GM13977 (cell line): ENCODE measurements at regions not wholly inside any gene's neighbourhood (a gene's known extent, or its start where the extent isn't known, plus 50 kb on each side); places are given as distances from the start of the nearest gene placed in this dataset.

Experiments used
- DNase-seq: peaks from one replicate; pipeline ENCODE4 v3.0.0; 2012; ENCODE audit warnings: low spot score
- in situ Hi-C: fragments of 300-500 bp; cut with MboI; formaldehyde crosslinking; loops from one replicate; pipeline ENCODE4 v1.12.0; 2022; ENCODE audit warnings: low sequenced_read_pairs, low pct_unique_long_range_greater_than_20kb, mixed read lengths, inconsistent platforms; ENCODE audit not compliant: unreplicated experiment
- TF ChIP-seq, protein P1 (sequence below): IDR thresholded peaks from 2 replicates; pipeline ENCODE4 v1.5.1; 2012; ENCODE audit warnings: mild to moderate bottlenecking, control low read depth; ENCODE audit not compliant: insufficient read depth; ENCODE audit errors: extremely low read depth, missing control alignments

DNA sequence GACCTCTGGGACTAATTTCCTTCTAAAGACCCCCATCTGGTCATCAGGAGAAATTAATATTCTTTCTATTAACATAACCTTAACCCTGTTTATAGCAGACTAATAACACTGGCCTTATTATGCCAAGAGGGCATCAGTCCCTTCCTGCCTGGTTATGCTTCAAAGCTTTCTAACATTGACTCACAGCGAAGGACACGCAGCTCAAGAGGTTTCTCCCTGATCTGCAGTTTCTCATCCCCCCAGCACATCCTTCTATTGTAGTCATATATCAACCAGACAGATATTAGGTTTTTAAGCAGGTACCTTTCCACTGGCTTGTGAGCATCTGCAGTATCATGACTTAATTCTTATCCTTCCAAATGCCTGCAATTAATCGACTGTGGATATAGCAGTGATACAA is 100.0 kb upstream of the CXCR4 start:
- no peak for DNase-seq
- TF ChIP-seq, protein P1, sequence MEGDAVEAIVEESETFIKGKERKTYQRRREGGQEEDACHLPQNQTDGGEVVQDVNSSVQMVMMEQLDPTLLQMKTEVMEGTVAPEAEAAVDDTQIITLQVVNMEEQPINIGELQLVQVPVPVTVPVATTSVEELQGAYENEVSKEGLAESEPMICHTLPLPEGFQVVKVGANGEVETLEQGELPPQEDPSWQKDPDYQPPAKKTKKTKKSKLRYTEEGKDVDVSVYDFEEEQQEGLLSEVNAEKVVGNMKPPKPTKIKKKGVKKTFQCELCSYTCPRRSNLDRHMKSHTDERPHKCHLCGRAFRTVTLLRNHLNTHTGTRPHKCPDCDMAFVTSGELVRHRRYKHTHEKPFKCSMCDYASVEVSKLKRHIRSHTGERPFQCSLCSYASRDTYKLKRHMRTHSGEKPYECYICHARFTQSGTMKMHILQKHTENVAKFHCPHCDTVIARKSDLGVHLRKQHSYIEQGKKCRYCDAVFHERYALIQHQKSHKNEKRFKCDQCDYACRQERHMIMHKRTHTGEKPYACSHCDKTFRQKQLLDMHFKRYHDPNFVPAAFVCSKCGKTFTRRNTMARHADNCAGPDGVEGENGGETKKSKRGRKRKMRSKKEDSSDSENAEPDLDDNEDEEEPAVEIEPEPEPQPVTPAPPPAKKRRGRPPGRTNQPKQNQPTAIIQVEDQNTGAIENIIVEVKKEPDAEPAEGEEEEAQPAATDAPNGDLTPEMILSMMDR, result no peak
- in situ Hi-C loops, result no loop called here

DNA sequence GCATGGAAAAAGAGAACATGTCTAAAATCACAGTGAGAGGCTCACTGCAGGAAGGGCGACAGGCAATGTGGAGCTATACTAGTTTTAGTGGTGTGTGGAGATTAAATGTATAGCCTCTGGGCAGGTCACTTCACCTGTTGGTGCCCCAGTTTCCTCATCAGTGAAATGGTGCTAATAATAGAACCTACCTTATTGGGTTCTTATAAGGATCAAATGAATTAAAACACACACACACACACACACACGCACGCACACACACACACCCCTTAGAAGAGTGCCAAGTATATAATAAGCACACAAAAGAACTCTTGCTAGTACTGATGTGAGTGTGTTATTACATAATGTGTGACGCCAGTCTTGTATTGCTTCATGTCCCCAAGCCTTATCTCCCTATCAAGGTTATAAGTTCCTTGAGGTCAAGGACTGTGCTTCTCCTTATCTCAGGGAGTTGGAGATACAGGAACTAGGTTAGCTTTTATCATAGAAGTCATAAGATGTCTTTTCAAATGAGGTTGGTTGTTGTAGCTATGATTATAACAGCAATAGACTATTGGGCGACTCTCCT is 98.0 kb upstream of the CXCR4 start:
- TF ChIP-seq, protein P1, result no peak
- in situ Hi-C loops, result no loop called here
- no peak for DNase-seq

DNA sequence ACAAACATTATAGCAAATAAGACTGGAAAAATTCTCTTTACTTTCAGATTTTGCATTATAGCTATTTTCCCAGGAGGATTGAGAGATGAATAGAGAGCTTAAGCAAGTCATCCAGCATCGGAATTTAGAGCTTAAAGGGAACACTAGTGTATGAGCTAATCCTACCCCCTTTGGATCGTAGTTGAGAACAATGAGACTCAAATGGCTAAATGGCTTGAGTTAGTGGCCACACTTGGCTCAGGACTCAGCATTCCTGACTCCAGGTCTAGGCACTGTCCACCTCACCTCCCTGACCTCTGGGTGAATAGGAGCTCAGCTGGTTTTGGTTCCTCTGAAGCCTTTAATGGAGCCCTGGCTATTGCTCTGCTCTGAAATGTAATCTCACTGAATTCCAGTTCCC is 97.5 kb upstream of the CXCR4 start:
- in situ Hi-C loops, result no loop called here
- TF ChIP-seq, protein P1, result no peak
- DNase-seq, result no peak

DNA sequence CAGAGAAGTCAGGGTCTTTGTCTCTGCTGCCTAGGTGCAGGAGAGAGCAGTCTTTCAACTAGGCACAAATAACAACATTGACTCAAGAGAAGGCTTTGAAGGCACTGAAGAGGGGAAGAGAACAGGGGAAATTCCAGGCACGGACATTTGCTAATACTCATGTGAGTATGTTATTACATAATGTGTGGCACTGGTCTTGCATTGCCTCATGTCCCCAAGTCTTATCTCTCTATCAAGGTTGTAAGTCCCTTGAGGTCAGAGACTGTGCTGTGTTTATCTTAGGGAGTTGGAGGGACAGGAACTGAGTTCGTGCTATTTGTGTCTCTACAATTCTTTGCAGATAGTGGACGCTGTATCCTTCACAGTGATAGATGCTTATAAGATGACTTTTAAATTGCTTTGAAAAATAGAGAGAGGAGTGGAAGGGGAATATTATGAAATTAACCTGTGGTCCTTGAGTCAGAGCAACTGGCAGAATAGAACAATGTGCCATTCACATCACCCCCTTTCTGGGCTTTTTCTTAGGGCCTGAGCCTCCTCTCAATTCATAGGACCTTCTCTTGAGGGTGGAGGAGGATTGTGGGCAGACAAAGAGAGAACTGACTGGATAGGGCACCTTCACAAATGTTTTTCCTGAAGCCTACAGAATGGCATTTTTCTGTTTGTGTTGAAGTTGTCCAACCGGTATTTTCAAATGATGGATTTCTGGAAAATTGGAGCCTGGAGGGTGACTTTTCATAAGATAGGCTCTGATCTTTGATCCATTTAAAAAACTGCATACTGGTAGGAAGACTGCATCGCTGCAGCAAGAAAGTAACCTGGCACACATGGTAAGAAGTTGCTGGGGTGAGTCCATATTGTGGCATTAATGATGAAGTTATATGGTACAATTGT is 96.6 kb upstream of the CXCR4 start:
- TF ChIP-seq, protein P1, result no peak
- in situ Hi-C loops, result no loop called here
- DNase-seq, result no peak

DNA sequence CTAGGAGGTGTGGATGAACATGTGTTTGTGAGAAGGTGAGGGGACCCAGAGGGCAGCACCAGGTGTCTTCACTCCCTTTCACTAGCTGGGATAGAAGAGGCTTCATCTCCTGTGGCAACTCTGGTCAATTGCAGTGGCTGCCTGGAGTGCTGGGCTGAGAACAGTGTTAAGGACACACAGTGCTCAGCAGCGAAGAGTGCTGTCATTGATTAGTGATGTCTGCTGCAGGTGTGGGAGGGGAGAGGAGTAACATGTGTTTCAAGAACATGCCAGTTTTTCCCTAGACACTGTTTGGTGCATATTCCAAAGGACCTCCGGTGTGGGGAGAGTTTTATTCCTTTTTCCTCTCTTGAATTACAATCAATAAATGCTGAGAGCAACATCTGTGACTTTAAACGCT is 95.9 kb upstream of the CXCR4 start:
- DNase-seq, result no peak
- in situ Hi-C loops, result no loop called here
- TF ChIP-seq, protein P1, result no peak

DNA sequence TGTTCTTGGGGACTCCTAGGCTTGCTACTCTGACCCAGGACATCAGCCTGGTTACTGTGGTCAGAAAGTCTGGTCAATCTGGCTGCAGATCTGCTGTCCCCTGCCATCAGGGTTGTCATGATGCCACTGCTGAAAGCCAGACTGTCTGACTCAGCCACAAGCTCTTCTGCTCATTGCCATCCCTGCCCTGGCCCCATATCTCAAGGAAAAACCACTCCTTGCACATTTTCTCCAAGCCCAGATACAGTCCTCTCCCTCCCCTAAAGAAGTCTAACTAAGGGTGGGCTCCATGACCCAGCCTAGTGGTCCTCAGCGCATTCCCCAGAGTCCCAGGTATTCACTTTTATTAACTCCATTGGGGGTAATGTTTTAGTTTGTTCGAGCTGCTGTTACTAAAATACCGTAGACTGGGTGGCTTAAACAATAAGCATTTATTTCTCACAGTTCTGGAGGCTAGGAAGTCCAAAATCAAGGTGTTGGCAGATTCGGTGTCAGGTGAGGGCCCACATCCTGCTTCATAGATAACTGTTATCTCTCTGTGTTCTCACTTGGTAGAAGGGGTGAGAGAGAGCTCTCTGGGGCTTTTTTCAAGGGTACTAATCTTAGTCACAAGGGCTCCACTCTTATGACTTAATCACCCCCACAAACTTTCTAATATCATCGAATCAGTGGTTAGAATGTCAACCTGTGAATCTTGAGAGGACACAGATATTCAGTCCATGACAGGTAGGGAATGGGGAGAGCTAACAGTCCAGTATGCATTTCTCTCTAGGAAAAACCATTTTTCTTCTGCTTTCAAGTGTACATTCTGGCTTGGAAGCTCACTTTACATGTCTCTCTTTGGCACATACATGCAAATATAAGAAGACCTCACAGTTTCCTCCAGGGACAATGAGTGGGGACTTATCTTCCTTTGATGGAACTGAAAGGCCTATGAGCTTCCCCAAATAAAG is 94.8 kb upstream of the CXCR4 start:
- no peak for DNase-seq
- in situ Hi-C loops, result no loop called here
- TF ChIP-seq, protein P1, result no peak
